ENCODE measurements at regions not wholly inside any gene's neighbourhood (a gene's known extent, or its start where the extent isn't known, plus 50 kb on each side); places are given as distances from the start of the nearest gene placed in this dataset.

- H3K4me1 ChIP-seq = no peaks in the 10 kb centered on the region
- ATAC-seq (no peak), FAIRE-seq (no peak), DNase-seq (ENCODE audit: low read depth in 1 of 2, low spot score in 1 of 2) (no peak)
- peaks cover 46% of the 10 kb centered on the region for H3K9me3 ChIP-seq
- ChIA-PET POLR2A (no interaction called here), CTCF (interaction anchor here (0.6 to 1.8 kb wide), 2 partner anchors 11 to 1946 kb away, joined by 3 to 4 read pairs; no protein-coding TSS in a partner anchor)
- H3K4me3 ChIP-seq = no peak overlapping the region
- no peak for TF ChIP-seq MAX (IDR thresholded peaks at IDR 0.05)
- TF ChIP-seq EP300 (IDR thresholded peaks at IDR 0.05) = no peak
- TF ChIP-seq CBX2 (IDR thresholded peaks at IDR 0.05; ENCODE audit: borderline replicate concordance, low read depth) = no peak
- no peak for TF ChIP-seq REST (IDR thresholded peaks at IDR 0.05)
- no peak for TF ChIP-seq USF2 (IDR thresholded peaks at IDR 0.05)
- no peak for TF ChIP-seq NFE2L2 (conservative IDR thresholded peaks at IDR 0.05; ENCODE audit: low read length)
- TF ChIP-seq EHMT2 (IDR thresholded peaks at IDR 0.05; ENCODE audit: low read depth) = no peak
- no peak for TF ChIP-seq MAFK (IDR thresholded peaks at IDR 0.05; ENCODE audit: partially characterized antibody)
- no peak for TF ChIP-seq MYC (IDR thresholded peaks at IDR 0.05; ENCODE audit: borderline replicate concordance, low read length)
- H3K4me2 ChIP-seq = no peak overlapping the region
- H3K27ac ChIP-seq = no peak overlapping the region
These were observed 158.4 kb upstream of the TPRG1 start for GRCh38 chr3:189013224-189013888.

- Histone ChIP-seq H3K9me3 (peaks cover 46% of the 10 kb centered on the region), H3K4me1 (no peaks in the 10 kb centered on the region), H3K27ac (no peak overlapping the region), H3K4me3 (no peak overlapping the region), H3K4me2 (no peak overlapping the region)
- ATAC-seq = no peak
- no peak for FAIRE-seq
- TF ChIP-seq ZNF302 (CRISPR knock-in tag; IDR thresholded peaks at IDR 0.05) = no peak
- TF ChIP-seq FOXS1 (CRISPR knock-in tag; IDR thresholded peaks at IDR 0.05) = no peak
- TF ChIP-seq NPAS2 (CRISPR knock-in tag; IDR thresholded peaks at IDR 0.05; ENCODE audit: borderline replicate concordance) = no peak
- no peak for TF ChIP-seq BHLHE40 (IDR thresholded peaks at IDR 0.05; ENCODE audit: low read depth, low read length)
- TF ChIP-seq CTCF (IDR thresholded peaks at IDR 0.05) = no peak
- ChIA-PET CTCF (no interaction called here), POLR2A (no interaction called here)
- no peak for DNase-seq (ENCODE audit: low read depth in 1 of 2, low spot score in 1 of 2)
These were observed 157.2 kb upstream of the TPRG1 start for GRCh38 chr3:189014526-189014925.

Data from A549 (cell line).